SW480 (cell line): ENCODE measurements at regions not wholly inside any gene's neighbourhood (a gene's known extent, or its start where the extent isn't known, plus 50 kb on each side); places are given as distances from the start of the nearest gene placed in this dataset.
A peak's percentile ranks its signal among the peaks of the same experiment; 100 is the strongest.
"Not testable (repeated sequence)": the region's sequence is repeated elsewhere in the genome, so short reads cannot be mapped to it uniquely, and the experiment has no call there.

ENCODE experiments used
- DNase-seq: peaks from one replicate; pipeline ENCODE4 v3.0.0-alpha.2; 2016; ENCODE audit warnings: low spot score

- DNase-seq = no peak
Measured at GRCh38 chr4:62531731-62532130, 1331.6 kb downstream of the ADGRL3 start.

GRCh38 chr4:62531264-62531663 lies 1331.1 kb downstream of the ADGRL3 start:
- DNase-seq = no peak

- no peak for DNase-seq
Measured at GRCh38 chr4:62528874-62529273, 1328.7 kb downstream of the ADGRL3 start.

- no peak for DNase-seq
Measured at GRCh38 chr4:62526671-62527070, 1326.5 kb downstream of the ADGRL3 start.

- DNase-seq = no peak
Measured at GRCh38 chr4:62523256-62523655, 1323.1 kb downstream of the ADGRL3 start.

- DNase-seq = no peak
Measured at GRCh38 chr4:62522273-62522672, 1322.1 kb downstream of the ADGRL3 start.

GRCh38 chr4:62517716-62518115 lies 1317.6 kb downstream of the ADGRL3 start:
- no peak for DNase-seq

- no peak for DNase-seq
Measured at GRCh38 chr4:62513306-62513705, 1313.2 kb downstream of the ADGRL3 start.

- no peak for DNase-seq
Measured at GRCh38 chr4:62512271-62512670, 1312.1 kb downstream of the ADGRL3 start.

- no peak for DNase-seq
Measured at GRCh38 chr4:62510228-62510627, 1310.1 kb downstream of the ADGRL3 start.

GRCh38 chr4:62500296-62500695 lies 1300.2 kb downstream of the ADGRL3 start:
- DNase-seq = no peak

- DNase-seq = no peak
Measured at GRCh38 chr4:62495032-62495431, 1294.9 kb downstream of the ADGRL3 start.

GRCh38 chr4:62491756-62492155 lies 1291.6 kb downstream of the ADGRL3 start:
- DNase-seq = not testable (repeated sequence)

- no peak for DNase-seq
Measured at GRCh38 chr4:62490635-62491034, 1290.5 kb downstream of the ADGRL3 start.

- DNase-seq = no peak
Measured at GRCh38 chr4:62487016-62487415, 1286.9 kb downstream of the ADGRL3 start.

GRCh38 chr4:62484357-62484756 lies 1284.2 kb downstream of the ADGRL3 start:
- DNase-seq = no peak

GRCh38 chr4:62482355-62482754 lies 1282.2 kb downstream of the ADGRL3 start:
- no peak for DNase-seq

- DNase-seq = no peak
Measured at GRCh38 chr4:62475596-62475995, 1275.5 kb downstream of the ADGRL3 start.

- no peak for DNase-seq
Measured at GRCh38 chr4:62474802-62475201, 1274.7 kb downstream of the ADGRL3 start.

GRCh38 chr4:62471021-62471420 lies 1270.9 kb downstream of the ADGRL3 start:
- DNase-seq = no peak

GRCh38 chr4:62470421-62470983 lies 1270.4 kb downstream of the ADGRL3 start:
- no peak for DNase-seq

- no peak for DNase-seq
Measured at GRCh38 chr4:62470020-62470419, 1269.9 kb downstream of the ADGRL3 start.

GRCh38 chr4:62461961-62462360 lies 1261.8 kb downstream of the ADGRL3 start:
- DNase-seq = no peak

GRCh38 chr4:62460329-62460728 lies 1260.2 kb downstream of the ADGRL3 start:
- peak; percentile 18 for DNase-seq

- peak; percentile 36 for DNase-seq
Measured at GRCh38 chr4:62457356-62457755, 1257.2 kb downstream of the ADGRL3 start.
